ENCODE measurements at regions not wholly inside any gene's neighbourhood (a gene's known extent, or its start where the extent isn't known, plus 50 kb on each side); places are given as distances from the start of the nearest gene placed in this dataset. TPM values are rescaled to one million over a fixed set of nuclear protein-coding genes. Genes with fewer than 3 reads are reported as not detected.

- Histone ChIP-seq H3K4me3 (ENCODE audit: low read depth, low read length) (no peak overlapping the region), H3K27me3 (ENCODE audit: control insufficient read depth, insufficient read depth, low read length) (peaks cover 5% of the 10 kb centered on the region), H3K9me3 (ENCODE audit: control insufficient read depth, insufficient read depth, low read length) (no peaks in the 10 kb centered on the region), H3K27ac (ENCODE audit: low read depth, low read length) (no peak overlapping the region)
- ChIA-PET CTCF (no interaction called here), POLR2A (interaction anchor here (0.7 kb wide), 1 partner anchor 9 kb away, joined by 6 read pairs; no protein-coding TSS in a partner anchor)
- no peak for DNase-seq (ENCODE audit: low read depth, low spot score)
- TF ChIP-seq CTCF (IDR thresholded peaks at IDR 0.05; ENCODE audit: low read depth, low read length): no peak
Measured at GRCh38 chr21:32974653-32975052, 51.1 kb upstream of the OLIG2 start.

- H3K4me3 ChIP-seq (ENCODE audit: low read depth, low read length): no peak overlapping the region
- no peaks in the 10 kb centered on the region for H3K9me3 ChIP-seq (ENCODE audit: control insufficient read depth, insufficient read depth, low read length)
- peaks cover 5% of the 10 kb centered on the region for H3K27me3 ChIP-seq (ENCODE audit: control insufficient read depth, insufficient read depth, low read length)
- H3K27ac ChIP-seq (ENCODE audit: low read depth, low read length): no peak overlapping the region
- CTCF ChIA-PET: interaction anchor here (0.9 kb wide), 1 partner anchor 152 kb away, joined by 3 read pairs; no protein-coding TSS in a partner anchor
- POLR2A ChIA-PET: no interaction called here
- DNase-seq (ENCODE audit: low read depth, low spot score): no peak
- TF ChIP-seq CTCF (IDR thresholded peaks at IDR 0.05; ENCODE audit: low read depth, low read length): no peak
Measured at GRCh38 chr21:32975811-32976431, 49.8 kb upstream of the OLIG2 start.

Small RNA genes lying in the stretch of these regions (small RNA-seq; reads per million reads assigned to genes)
- not detected for gene RF00156 (ENCODE audit: insufficient read length, low read depth)
